Fibroblast of upper back skin (primary cell): ENCODE measurements at regions not wholly inside any gene's neighbourhood (a gene's known extent, or its start where the extent isn't known, plus 50 kb on each side); places are given as distances from the start of the nearest gene placed in this dataset.
"Not testable (repeated sequence)": the region's sequence is repeated elsewhere in the genome, so short reads cannot be mapped to it uniquely, and the experiment has no call there.

Experiments used
- DNase-seq: peaks from one replicate; pipeline ENCODE4 v3.0.0-alpha.2; 2013

- DNase-seq, result no peak
Observed at GRCh38 chr6:156599978-156600590, 177.1 kb upstream of the ARID1B start.

- DNase-seq, result no peak
Observed at GRCh38 chr6:156599366-156599765, 177.8 kb upstream of the ARID1B start.

GRCh38 chr6:156598855-156599180 is 178.4 kb upstream of the ARID1B start:
- DNase-seq, result no peak

- DNase-seq, result no peak
Observed at GRCh38 chr6:156598071-156598854, 178.9 kb upstream of the ARID1B start.

GRCh38 chr6:156597095-156597494 is 180.1 kb upstream of the ARID1B start:
- DNase-seq, result no peak

- DNase-seq, result peak; percentile 68
Observed at GRCh38 chr6:156595476-156595875, 181.7 kb upstream of the ARID1B start.

GRCh38 chr6:156593893-156594292 is 183.3 kb upstream of the ARID1B start:
- no peak for DNase-seq

GRCh38 chr6:156593127-156593526 is 184.1 kb upstream of the ARID1B start:
- no peak for DNase-seq

- no peak for DNase-seq
Observed at GRCh38 chr6:156590482-156590881, 186.7 kb upstream of the ARID1B start.

GRCh38 chr6:156589281-156589680 is 187.9 kb upstream of the ARID1B start:
- peak; percentile 90 for DNase-seq

GRCh38 chr6:156587751-156588301 is 189.4 kb upstream of the ARID1B start:
- no peak for DNase-seq

- DNase-seq, result no peak
Observed at GRCh38 chr6:156587071-156587470, 190.1 kb upstream of the ARID1B start.

- no peak for DNase-seq
Observed at GRCh38 chr6:156585859-156586258, 191.3 kb upstream of the ARID1B start.

GRCh38 chr6:156584121-156584520 is 193.1 kb upstream of the ARID1B start:
- DNase-seq, result not testable (repeated sequence)

GRCh38 chr6:156583083-156583482 is 194.1 kb upstream of the ARID1B start:
- no peak for DNase-seq

- no peak for DNase-seq
Observed at GRCh38 chr6:156582509-156582992, 194.6 kb upstream of the ARID1B start.

GRCh38 chr6:156579564-156579963 is 197.6 kb upstream of the ARID1B start:
- DNase-seq, result no peak

GRCh38 chr6:156577749-156578148 is 199.4 kb upstream of the ARID1B start:
- no peak for DNase-seq

- DNase-seq, result no peak
Observed at GRCh38 chr6:156575361-156575760, 201.8 kb upstream of the ARID1B start.

GRCh38 chr6:156564807-156565149 is 212.4 kb upstream of the ARID1B start:
- DNase-seq, result no peak

GRCh38 chr6:156564127-156564806 is 212.9 kb upstream of the ARID1B start:
- peak; percentile 55 for DNase-seq

- no peak for DNase-seq
Observed at GRCh38 chr6:156563714-156564113, 213.5 kb upstream of the ARID1B start.

- DNase-seq, result no peak
Observed at GRCh38 chr6:156562636-156563035, 214.5 kb upstream of the ARID1B start.

GRCh38 chr6:156562019-156562418 is 215.2 kb upstream of the ARID1B start:
- DNase-seq, result no peak
